Loucy (cell line): ENCODE measurements at regions not wholly inside any gene's neighbourhood (a gene's known extent, or its start where the extent isn't known, plus 50 kb on each side); places are given as distances from the start of the nearest gene placed in this dataset.
"Not testable (repeated sequence)": the region's sequence is repeated elsewhere in the genome, so short reads cannot be mapped to it uniquely, and the experiment has no call there.

Experiments
- CTCF ChIP-seq: fragments of 200-600 bp; sonication (generic); conservative IDR thresholded peaks from 2 replicates; pipeline ENCODE4 v1.5.1; 2014; ENCODE audit warnings: mild to moderate bottlenecking, antibody characterized with exemption, low read length
- EZH2phosphoT487 ChIP-seq: fragments of 200-600 bp; IDR thresholded peaks from 2 replicates; pipeline ENCODE4 v1.6.1; 2018; ENCODE audit warnings: antibody characterized with exemption, mild to moderate bottlenecking, moderate library complexity, borderline replicate concordance

GRCh38 chr5:125487652-125488051 is 741.2 kb upstream of the ZNF608 start:
- TF ChIP-seq CTCF, EZH2phosphoT487: not testable (repeated sequence)
